H1 (cell line): ENCODE measurements at regions not wholly inside any gene's neighbourhood (a gene's known extent, or its start where the extent isn't known, plus 50 kb on each side); places are given as distances from the start of the nearest gene placed in this dataset.

Experiments
- CTCF ChIA-PET: fragments of 300-600 bp; sonication (Branson Sonifier 250); formaldehyde crosslinking; loops from one replicate; lab custom pipeline; 2021; ENCODE audit not compliant: partially characterized antibody; lab: Charles Lee
- POLR2A ChIA-PET: fragments of 300-600 bp; sonication (Branson Sonifier 250); formaldehyde crosslinking; loops from one replicate; lab custom pipeline; 2021; ENCODE audit warnings: inconsistent platforms; ENCODE audit not compliant: partially characterized antibody; lab: Charles Lee
- DNase-seq, 2 experiments: peaks; one replicate each; pipeline versions ENCODE4 v3.0.0 to v3.0.0-alpha.2; 2010 to 2022; ENCODE audit warnings: low spot score in 2 of 2, low read depth in 1 of 2, mixed read lengths in 1 of 2
- FAIRE-seq: peaks from 2 replicates; lab custom pipeline; 2011; peaks lifted over from hg19 to GRCh38; lab: Jason Lieb, UNC
- H2AFZ ChIP-seq: 2 replicates; pipeline ENCODE4 v1.8.1; 2012; ENCODE audit warnings: low read length, inconsistent platforms
- H2AK5ac ChIP-seq: 2 replicates; pipeline ENCODE4 v1.6.1; 2013; ENCODE audit warnings: low read depth, low read length
- H2BK120ac ChIP-seq: replicated peaks from 2 replicates; pipeline ENCODE3; 2013; ENCODE audit warnings: low read depth, low read length, inconsistent platforms
- H2BK12ac ChIP-seq: 2 replicates; pipeline ENCODE4 v1.6.1; 2013; ENCODE audit warnings: low read depth, low read length
- H2BK15ac ChIP-seq: 2 replicates; pipeline ENCODE4 v1.6.1; 2013; ENCODE audit warnings: low read length
- H2BK20ac ChIP-seq: 2 replicates; pipeline ENCODE4 v1.6.1; 2013; ENCODE audit warnings: low read length
- H2BK5ac ChIP-seq: 2 replicates; pipeline ENCODE4 v1.6.1; 2013; ENCODE audit warnings: low read depth, low read length
- H3K14ac ChIP-seq: 2 replicates; pipeline ENCODE4 v1.6.1; 2013; ENCODE audit warnings: inconsistent platforms; ENCODE audit not compliant: insufficient read length
- H3K18ac ChIP-seq: 2 replicates; pipeline ENCODE4 v1.6.1; 2013; ENCODE audit warnings: low read length; ENCODE audit errors: extremely low read depth
- H3K23ac ChIP-seq: 2 replicates; pipeline ENCODE4 v1.6.1; 2013; ENCODE audit warnings: inconsistent platforms; ENCODE audit not compliant: insufficient read length
- H3K23me2 ChIP-seq: 2 replicates; pipeline ENCODE4 v1.6.1; 2013; ENCODE audit warnings: low read depth, low read length
- H3K27ac ChIP-seq: 2 replicates; pipeline ENCODE4 v1.6.1; 2011; ENCODE audit warnings: low read depth, low read length, inconsistent platforms
- H3K27me3 ChIP-seq, 4 experiments: replicated peaks in 1 of 4; 1 replicate in 1 of 4; 2 replicates in 3 of 4; pipeline versions ENCODE4 v1.6.1 to v1.8.1; 2011 to 2013; ENCODE audit warnings: low read length in 3 of 4, mild to moderate bottlenecking in 3 of 4, inconsistent platforms in 2 of 4, mixed read lengths in 2 of 4, moderate library complexity in 1 of 4; ENCODE audit not compliant: control insufficient read depth in 3 of 4, insufficient read depth in 3 of 4; ENCODE audit errors: extremely low read depth in 1 of 4
- H3K36me3 ChIP-seq, 4 experiments: 2 replicates each; pipeline versions ENCODE4 v1.6.1 to v1.8.1; 2011 to 2013; ENCODE audit warnings: mild to moderate bottlenecking in 4 of 4, low read length in 3 of 4, moderate library complexity in 2 of 4, control low read depth in 1 of 4, inconsistent platforms in 1 of 4; ENCODE audit not compliant: insufficient read depth in 4 of 4, control insufficient read depth in 2 of 4
- H3K4ac ChIP-seq: replicated peaks from 2 replicates; pipeline ENCODE3; 2013; ENCODE audit warnings: low read length, low read depth, mixed read lengths, inconsistent platforms; ENCODE audit not compliant: insufficient read length
- H3K4me1 ChIP-seq, 4 experiments: replicated peaks in 1 of 4; 1 replicate in 1 of 4; 2 replicates in 3 of 4; pipeline versions ENCODE4 v1.6.1 to v1.8.1; 2011 to 2013; ENCODE audit warnings: low read length in 3 of 4, inconsistent platforms in 2 of 4, mixed read lengths in 1 of 4; ENCODE audit not compliant: insufficient read depth in 4 of 4, control insufficient read depth in 3 of 4
- H3K4me2 ChIP-seq, 2 experiments: 2 replicates each; pipeline versions ENCODE4 v1.6.1 to v1.8.1; 2011 to 2013; ENCODE audit warnings: low read depth in 2 of 2, low read length in 2 of 2, control low read depth in 1 of 2, inconsistent platforms in 1 of 2, mild to moderate bottlenecking in 1 of 2; ENCODE audit not compliant: insufficient read depth in 1 of 2
- H3K4me3 ChIP-seq, 4 experiments: fragments of 200-600, 300-600 bp in 1 of 4; sonication (generic), shearing (Covaris generic), sonication (Bioruptor Twin) in 1 of 4; 2 replicates each; pipeline versions ENCODE4 v1.5.1 to v1.8.1; 2011 to 2016; ENCODE audit warnings: low read length in 4 of 4, low read depth in 3 of 4, control low read depth in 2 of 4, inconsistent platforms in 2 of 4, mild to moderate bottlenecking in 2 of 4, mixed read lengths in 1 of 4, moderate library complexity in 1 of 4; ENCODE audit not compliant: insufficient read depth in 2 of 4; ENCODE audit errors: extremely low read depth in 1 of 4
- H3K56ac ChIP-seq: replicated peaks from 2 replicates; pipeline ENCODE3; 2013; ENCODE audit warnings: low read depth, mild to moderate bottlenecking, mixed read lengths, low read length, inconsistent platforms; ENCODE audit not compliant: insufficient read length
- H3K79me1 ChIP-seq: 2 replicates; pipeline ENCODE4 v1.6.1; 2013; ENCODE audit warnings: low read depth, low read length, control low read depth
- H3K79me2 ChIP-seq, 2 experiments: 2 replicates each; pipeline versions ENCODE4 v1.6.1 to v1.8.1; 2012 to 2013; ENCODE audit warnings: low read length in 2 of 2, mild to moderate bottlenecking in 2 of 2, inconsistent platforms in 1 of 2; ENCODE audit not compliant: insufficient read depth in 2 of 2, control insufficient read depth in 1 of 2
- H3K9ac ChIP-seq, 4 experiments: replicated peaks in 1 of 4; 1 replicate in 1 of 4; 2 replicates in 3 of 4; pipeline versions ENCODE4 v1.6.1 to v1.8.1; 2011 to 2013; ENCODE audit warnings: low read depth in 3 of 4, low read length in 3 of 4, control low read depth in 2 of 4, mild to moderate bottlenecking in 2 of 4, moderate library complexity in 2 of 4, inconsistent platforms in 1 of 4; ENCODE audit errors: extremely low read depth in 1 of 4
- H3K9me3 ChIP-seq, 2 experiments: 2 replicates each; pipeline versions ENCODE4 v1.6.1 to v1.8.1; 2012 to 2013; ENCODE audit warnings: mild to moderate bottlenecking in 2 of 2, moderate library complexity in 2 of 2, control low read depth in 1 of 2, inconsistent platforms in 1 of 2, low read depth in 1 of 2, low read length in 1 of 2, mixed read lengths in 1 of 2; ENCODE audit not compliant: insufficient read depth in 2 of 2
- H4K20me1 ChIP-seq, 2 experiments: replicated peaks in 1 of 2; 2 replicates each; pipeline versions ENCODE3 to v1.8.1; 2011 to 2013; ENCODE audit warnings: inconsistent platforms in 2 of 2, low read length in 2 of 2, mild to moderate bottlenecking in 1 of 2; ENCODE audit not compliant: insufficient read depth in 2 of 2, control insufficient read depth in 1 of 2
- H4K5ac ChIP-seq: 2 replicates; pipeline ENCODE4 v1.6.1; 2013; ENCODE audit warnings: low read length, low read depth, mixed read lengths, inconsistent platforms; ENCODE audit not compliant: insufficient read length
- H4K8ac ChIP-seq: 2 replicates; pipeline ENCODE4 v1.8.0; 2013; ENCODE audit warnings: mild to moderate bottlenecking, moderate library complexity, low read length, inconsistent platforms; ENCODE audit not compliant: insufficient read depth; ENCODE audit errors: extremely low read depth
- H4K91ac ChIP-seq: replicated peaks from 2 replicates; pipeline ENCODE3; 2013; ENCODE audit warnings: low read length, mixed read lengths, inconsistent platforms; ENCODE audit not compliant: insufficient read length
- ATF2 ChIP-seq: IDR thresholded peaks from 2 replicates; pipeline ENCODE4 v1.6.1; 2012; ENCODE audit warnings: low read length, inconsistent platforms
- CBX8 ChIP-seq: fragments of 300-800, 300-1000 bp; sonication (generic); IDR thresholded peaks from 2 replicates; pipeline ENCODE4 v1.7.1; 2016; ENCODE audit warnings: low read depth, low read length, borderline replicate concordance
- CEBPB ChIP-seq: IDR thresholded peaks from 2 replicates; pipeline ENCODE4 v1.6.1; 2012; ENCODE audit warnings: low read depth, low read length
- CREB1 ChIP-seq: IDR thresholded peaks from 2 replicates; pipeline ENCODE4 v1.6.1; 2012; ENCODE audit warnings: inconsistent platforms
- EGR1 ChIP-seq: IDR thresholded peaks from 2 replicates; pipeline ENCODE4 v1.6.1; 2011; ENCODE audit warnings: low read depth, low read length, borderline replicate concordance
- HDAC2 ChIP-seq, 2 experiments: fragments of 300-600 bp in 1 of 2; sonication (generic) in 1 of 2; IDR thresholded peaks; 2 replicates each; pipeline ENCODE4 v1.6.1; 2011 to 2012; ENCODE audit warnings: low read depth in 2 of 2, low read length in 2 of 2, mild to moderate bottlenecking in 2 of 2, moderate library complexity in 2 of 2, borderline replicate concordance in 1 of 2, inconsistent platforms in 1 of 2
- POLR2AphosphoS5 ChIP-seq: IDR thresholded peaks from 2 replicates; pipeline ENCODE4 v1.6.1; 2011; ENCODE audit warnings: low read depth, low read length
- SIX5 ChIP-seq: IDR thresholded peaks from 2 replicates; pipeline ENCODE4 v1.6.1; 2011; ENCODE audit warnings: mild to moderate bottlenecking, low read depth, low read length
- SP1 ChIP-seq: IDR thresholded peaks from 2 replicates; pipeline ENCODE4 v1.6.1; 2011; ENCODE audit warnings: low read depth, low read length
- WGBS, 2 experiments: shearing (Covaris generic) in 1 of 2; methylation state at CpG; one replicate each; pipeline versions ENCODE4 v1.1.6 to v1.1.7; 2013 to 2015; ENCODE audit warnings: low lambda C conversion rate in 2 of 2, mixed read lengths in 2 of 2, inconsistent platforms in 1 of 2, low coverage in 1 of 2, missing lambda C conversion rate in 1 of 2; ENCODE audit not compliant: insufficient replicate concordance in 2 of 2, insufficient coverage in 1 of 2, insufficient read length in 1 of 2; ENCODE audit errors: extremely low coverage in 1 of 2, missing lambda C conversion rate in 1 of 2; 5-methylcytosine and 5-hydroxymethylcytosine counted together
- TF ChIP-seq, protein P1 (sequence below), 3 experiments: IDR thresholded peaks; 1 replicate in 2 of 3; 2 replicates in 1 of 3; pipeline versions ENCODE4 v1.5.1 to v1.6.1; 2011; ENCODE audit warnings: low read length in 3 of 3, mild to moderate bottlenecking in 3 of 3, inconsistent platforms in 2 of 3, low read depth in 1 of 3, moderate library complexity in 1 of 3; ENCODE audit not compliant: insufficient read depth in 1 of 3; ENCODE audit errors: control extremely low read depth in 1 of 3
- TF ChIP-seq, protein P2 (sequence below): IDR thresholded peaks from 2 replicates; pipeline ENCODE4 v1.6.1; 2012; ENCODE audit warnings: inconsistent platforms

GRCh38 chr21:16767201-16767600 is 745.6 kb upstream of the CXADR start:
- 97% methylated on average over 2 of the region's 2 CpGs; no CpG with 5 or more reads in 1 of the 2 experiments for WGBS, 2 experiments
- H3K56ac ChIP-seq = no peak overlapping the region
- H4K20me1 ChIP-seq = no peaks in the 10 kb centered on the region
- H2AFZ ChIP-seq = no peak overlapping the region
- H3K18ac ChIP-seq = no peak overlapping the region
- H3K9ac ChIP-seq = no peak overlapping the region
- no peaks in the 10 kb centered on the region; the same call in 1 of the 2 replicates for H3K23me2 ChIP-seq
- no peak overlapping the region for H3K4me3 ChIP-seq
- H2BK20ac ChIP-seq = no peak overlapping the region
- FAIRE-seq = no peak
- H3K4ac ChIP-seq = no peak overlapping the region
- no peak overlapping the region for H2BK12ac ChIP-seq
- H3K36me3 ChIP-seq = no peaks in the 10 kb centered on the region
- ChIA-PET POLR2A (no interaction called here), CTCF (no interaction called here)
- no peak overlapping the region for H4K8ac ChIP-seq
- no peak overlapping the region for H2BK5ac ChIP-seq
- H2AK5ac ChIP-seq = no peak overlapping the region
- no peak overlapping the region for H4K5ac ChIP-seq
- no peaks in the 10 kb centered on the region for H3K79me1 ChIP-seq
- no peak overlapping the region for H4K91ac ChIP-seq
- no peaks in the 10 kb centered on the region for H3K4me1 ChIP-seq
- H2BK120ac ChIP-seq = no peak overlapping the region
- no peak overlapping the region for H3K27ac ChIP-seq
- H3K14ac ChIP-seq = no peak overlapping the region
- H2BK15ac ChIP-seq = no peak overlapping the region
- no peaks in the 10 kb centered on the region for H3K79me2 ChIP-seq
- H3K9me3 ChIP-seq = no peaks in the 10 kb centered on the region
- no peak for DNase-seq
- H3K27me3 ChIP-seq = no peaks in the 10 kb centered on the region
- no peak overlapping the region for H3K4me2 ChIP-seq
- H3K23ac ChIP-seq = no peak overlapping the region
- no peak for TF ChIP-seq CREB1
- no peak for TF ChIP-seq POLR2AphosphoS5
- TF ChIP-seq, protein P1, sequence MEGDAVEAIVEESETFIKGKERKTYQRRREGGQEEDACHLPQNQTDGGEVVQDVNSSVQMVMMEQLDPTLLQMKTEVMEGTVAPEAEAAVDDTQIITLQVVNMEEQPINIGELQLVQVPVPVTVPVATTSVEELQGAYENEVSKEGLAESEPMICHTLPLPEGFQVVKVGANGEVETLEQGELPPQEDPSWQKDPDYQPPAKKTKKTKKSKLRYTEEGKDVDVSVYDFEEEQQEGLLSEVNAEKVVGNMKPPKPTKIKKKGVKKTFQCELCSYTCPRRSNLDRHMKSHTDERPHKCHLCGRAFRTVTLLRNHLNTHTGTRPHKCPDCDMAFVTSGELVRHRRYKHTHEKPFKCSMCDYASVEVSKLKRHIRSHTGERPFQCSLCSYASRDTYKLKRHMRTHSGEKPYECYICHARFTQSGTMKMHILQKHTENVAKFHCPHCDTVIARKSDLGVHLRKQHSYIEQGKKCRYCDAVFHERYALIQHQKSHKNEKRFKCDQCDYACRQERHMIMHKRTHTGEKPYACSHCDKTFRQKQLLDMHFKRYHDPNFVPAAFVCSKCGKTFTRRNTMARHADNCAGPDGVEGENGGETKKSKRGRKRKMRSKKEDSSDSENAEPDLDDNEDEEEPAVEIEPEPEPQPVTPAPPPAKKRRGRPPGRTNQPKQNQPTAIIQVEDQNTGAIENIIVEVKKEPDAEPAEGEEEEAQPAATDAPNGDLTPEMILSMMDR (IDR thresholded peaks at IDR 0.05; ENCODE audit: control extremely low read depth in 1 of 3, insufficient read depth in 1 of 3, low read depth in 1 of 3, low read length in 3 of 3) = no peak
- no peak for TF ChIP-seq CEBPB
- TF ChIP-seq, protein P2, sequence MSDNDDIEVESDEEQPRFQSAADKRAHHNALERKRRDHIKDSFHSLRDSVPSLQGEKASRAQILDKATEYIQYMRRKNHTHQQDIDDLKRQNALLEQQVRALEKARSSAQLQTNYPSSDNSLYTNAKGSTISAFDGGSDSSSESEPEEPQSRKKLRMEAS = no peak
- TF ChIP-seq CBX8 = no peak
- no peak for TF ChIP-seq HDAC2 (IDR thresholded peaks at IDR 0.05; ENCODE audit: borderline replicate concordance in 1 of 2, low read depth in 2 of 2, low read length in 2 of 2)
- TF ChIP-seq SP1 = no peak
- no peak for TF ChIP-seq EGR1
- no peak for TF ChIP-seq ATF2
- TF ChIP-seq SIX5 = no peak
